ENCODE measurements at regions not wholly inside any gene's neighbourhood (a gene's known extent, or its start where the extent isn't known, plus 50 kb on each side); places are given as distances from the start of the nearest gene placed in this dataset.

GRCh38 chr3:194287977-194288706 lies 63.0 kb downstream of the CPN2 start:
- TF ChIP-seq CTCF (IDR thresholded peaks at IDR 0.05) (peak; percentile 17), EZH2 (IDR thresholded peaks at IDR 0.05) (no peak)

All from neural progenitor cell (in vitro differentiated cells).